ENCODE measurements at regions not wholly inside any gene's neighbourhood (a gene's known extent, or its start where the extent isn't known, plus 50 kb on each side); places are given as distances from the start of the nearest gene placed in this dataset.

GRCh38 chr20:59482351-59483187 is 121.8 kb upstream of the PHACTR3 start:
- TF ChIP-seq CTCF (IDR thresholded peaks at IDR 0.05 in 8 of 11, conservative IDR thresholded peaks at IDR 0.05 in 3 of 11) (no peak), POLR2AphosphoS5 (IDR thresholded peaks at IDR 0.05) (no peak), POLR2A (IDR thresholded peaks at IDR 0.05) (no peak)
